Osteoblast (primary cell): ENCODE measurements at regions not wholly inside any gene's neighbourhood (a gene's known extent, or its start where the extent isn't known, plus 50 kb on each side); places are given as distances from the start of the nearest gene placed in this dataset.
"Not testable (repeated sequence)": the region's sequence is repeated elsewhere in the genome, so short reads cannot be mapped to it uniquely, and the experiment has no call there.

Source experiments
- DNase-seq: peaks from one replicate; pipeline ENCODE4 v3.0.0; 2011; ENCODE audit warnings: low spot score, mixed read lengths; ENCODE audit not compliant: insufficient read length; ENCODE audit errors: missing footprints
- H2AFZ ChIP-seq: 2 replicates; pipeline ENCODE4 v1.6.0; 2011; ENCODE audit warnings: mild to moderate bottlenecking, low read length
- H3K27ac ChIP-seq: 2 replicates; pipeline ENCODE4 v1.5.1; 2011; ENCODE audit warnings: mild to moderate bottlenecking, low read depth, low read length, moderate library complexity
- H3K27me3 ChIP-seq: 2 replicates; pipeline ENCODE4 v1.6.0; 2012; ENCODE audit warnings: mild to moderate bottlenecking, control low read depth, inconsistent platforms, low read length, moderate library complexity; ENCODE audit not compliant: insufficient read depth
- H3K36me3 ChIP-seq: 2 replicates; pipeline ENCODE4 v1.5.1; 2011; ENCODE audit warnings: mild to moderate bottlenecking, low read length, control low read depth, moderate library complexity; ENCODE audit not compliant: insufficient read depth
- H3K4me1 ChIP-seq: 2 replicates; pipeline ENCODE4 v1.5.1; 2011; ENCODE audit warnings: mild to moderate bottlenecking, low read length, control low read depth, moderate library complexity; ENCODE audit not compliant: insufficient read depth
- H3K4me2 ChIP-seq: 2 replicates; pipeline ENCODE4 v1.6.0; 2011; ENCODE audit warnings: mild to moderate bottlenecking, low read length; ENCODE audit not compliant: insufficient read depth
- H3K4me3 ChIP-seq: fragments of 200-600 bp; sonication (generic); 3 replicates; pipeline ENCODE4 v1.5.1; 2012; ENCODE audit warnings: mild to moderate bottlenecking, low read length, inconsistent platforms; ENCODE audit not compliant: insufficient read depth
- H3K79me2 ChIP-seq: 2 replicates; pipeline ENCODE4 v1.6.0; 2012; ENCODE audit warnings: mild to moderate bottlenecking, low read length, control low read depth, inconsistent platforms; ENCODE audit not compliant: insufficient read depth
- H3K9me3 ChIP-seq: 2 replicates; pipeline ENCODE4 v1.5.1; 2011; ENCODE audit warnings: low read depth, low read length, control low read depth
- H4K20me1 ChIP-seq: 2 replicates; pipeline ENCODE4 v1.6.0; 2012; ENCODE audit warnings: mild to moderate bottlenecking, low read length, control low read depth; ENCODE audit not compliant: insufficient read depth
- TF ChIP-seq, protein P1 (sequence below): IDR thresholded peaks from 2 replicates; pipeline ENCODE4 v1.5.1; 2011; ENCODE audit warnings: mild to moderate bottlenecking, low read depth, low read length, moderate library complexity; ENCODE audit errors: extremely low read depth

GRCh38 chr6:3529721-3530120 is 72.9 kb upstream of the SLC22A23 start:
- Histone ChIP-seq H2AFZ (no peak overlapping the region), H3K9me3 (no peaks in the 10 kb centered on the region), H3K27me3 (no peaks in the 10 kb centered on the region), H3K27ac (no peak overlapping the region), H3K36me3 (no peaks in the 10 kb centered on the region), H3K4me1 (peaks cover 16% of the 10 kb centered on the region), H3K4me2 (no peak overlapping the region), H4K20me1 (no peaks in the 10 kb centered on the region), H3K4me3 (no peak overlapping the region), H3K79me2 (no peaks in the 10 kb centered on the region)
- DNase-seq = no peak
- TF ChIP-seq, protein P1, sequence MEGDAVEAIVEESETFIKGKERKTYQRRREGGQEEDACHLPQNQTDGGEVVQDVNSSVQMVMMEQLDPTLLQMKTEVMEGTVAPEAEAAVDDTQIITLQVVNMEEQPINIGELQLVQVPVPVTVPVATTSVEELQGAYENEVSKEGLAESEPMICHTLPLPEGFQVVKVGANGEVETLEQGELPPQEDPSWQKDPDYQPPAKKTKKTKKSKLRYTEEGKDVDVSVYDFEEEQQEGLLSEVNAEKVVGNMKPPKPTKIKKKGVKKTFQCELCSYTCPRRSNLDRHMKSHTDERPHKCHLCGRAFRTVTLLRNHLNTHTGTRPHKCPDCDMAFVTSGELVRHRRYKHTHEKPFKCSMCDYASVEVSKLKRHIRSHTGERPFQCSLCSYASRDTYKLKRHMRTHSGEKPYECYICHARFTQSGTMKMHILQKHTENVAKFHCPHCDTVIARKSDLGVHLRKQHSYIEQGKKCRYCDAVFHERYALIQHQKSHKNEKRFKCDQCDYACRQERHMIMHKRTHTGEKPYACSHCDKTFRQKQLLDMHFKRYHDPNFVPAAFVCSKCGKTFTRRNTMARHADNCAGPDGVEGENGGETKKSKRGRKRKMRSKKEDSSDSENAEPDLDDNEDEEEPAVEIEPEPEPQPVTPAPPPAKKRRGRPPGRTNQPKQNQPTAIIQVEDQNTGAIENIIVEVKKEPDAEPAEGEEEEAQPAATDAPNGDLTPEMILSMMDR = no peak

GRCh38 chr6:3529232-3529631 is 72.4 kb upstream of the SLC22A23 start:
- no peak for DNase-seq
- H3K4me1 ChIP-seq = peaks cover 12% of the 10 kb centered on the region
- H2AFZ ChIP-seq = no peak overlapping the region
- H3K27ac ChIP-seq = no peak overlapping the region
- H3K36me3 ChIP-seq = no peaks in the 10 kb centered on the region
- H3K4me2 ChIP-seq = no peak overlapping the region
- H4K20me1 ChIP-seq = no peaks in the 10 kb centered on the region
- H3K9me3 ChIP-seq = no peaks in the 10 kb centered on the region
- no peak overlapping the region for H3K4me3 ChIP-seq
- no peaks in the 10 kb centered on the region for H3K27me3 ChIP-seq
- TF ChIP-seq, protein P1 = no peak
- no peaks in the 10 kb centered on the region for H3K79me2 ChIP-seq

- not testable (repeated sequence) for H3K4me3 ChIP-seq, H3K36me3 ChIP-seq, H2AFZ ChIP-seq, H3K4me2 ChIP-seq, H3K27me3 ChIP-seq, H3K27ac ChIP-seq, DNase-seq, H3K79me2 ChIP-seq, H3K9me3 ChIP-seq, H4K20me1 ChIP-seq
- H3K4me1 ChIP-seq = peaks cover 13% of the 10 kb centered on the region
Measured at GRCh38 chr6:3528081-3528671, 71.3 kb upstream of the SLC22A23 start.

DNA sequence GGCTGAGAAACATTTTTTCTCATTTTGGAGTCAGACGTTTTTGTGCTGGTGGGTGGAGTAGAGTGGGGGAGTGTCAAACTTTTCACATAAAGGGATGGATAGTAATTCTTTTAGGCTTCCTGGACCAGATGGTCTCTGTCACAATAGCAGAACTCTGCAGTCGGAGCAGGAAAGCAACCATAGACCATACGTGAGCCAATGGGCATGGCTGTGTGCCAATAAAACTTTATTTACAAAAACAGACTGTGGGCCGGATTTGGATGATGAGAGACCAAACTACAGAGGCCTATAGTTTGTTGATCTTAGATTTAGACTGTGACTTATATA is 70.8 kb upstream of the SLC22A23 start:
- no peaks in the 10 kb centered on the region for H3K9me3 ChIP-seq
- no peak overlapping the region for H3K4me3 ChIP-seq
- H3K4me2 ChIP-seq = no peak overlapping the region
- H2AFZ ChIP-seq = no peak overlapping the region
- H3K4me1 ChIP-seq = peaks cover 19% of the 10 kb centered on the region
- H3K27ac ChIP-seq = no peak overlapping the region
- no peaks in the 10 kb centered on the region for H3K79me2 ChIP-seq
- H4K20me1 ChIP-seq = no peaks in the 10 kb centered on the region
- TF ChIP-seq, protein P1 = no peak
- H3K36me3 ChIP-seq = no peaks in the 10 kb centered on the region
- no peaks in the 10 kb centered on the region for H3K27me3 ChIP-seq
- DNase-seq = no peak
